Thoracic aorta (tissue), 2 donors: ENCODE measurements at regions not wholly inside any gene's neighbourhood (a gene's known extent, or its start where the extent isn't known, plus 50 kb on each side); places are given as distances from the start of the nearest gene placed in this dataset.

Experiments used
- ATAC-seq: fragments of 150-250 bp; one replicate; pipeline ENCODE4 v1.8.0; 2017; ENCODE audit warnings: low read depth; ENCODE audit not compliant: insufficient number of reproducible peaks, low FRiP score
- DNase-seq: peaks from one replicate; pipeline ENCODE4 v3.0.0-alpha.2; 2020; ENCODE audit warnings: low spot score
- H3K27ac ChIP-seq, 2 donors: fragments of 200-600 bp; sonication (generic); 1 replicate in 1 of 2; 2 replicates in 1 of 2; pipeline ENCODE4 v1.5.1; 2016; ENCODE audit warnings: mild to moderate bottlenecking in 2 of 2, moderate library complexity in 2 of 2
- H3K27me3 ChIP-seq: fragments of 200-600 bp; sonication (generic); replicated peaks from 2 replicates; pipeline ENCODE4 v1.6.0; 2016; ENCODE audit warnings: mild to moderate bottlenecking; ENCODE audit not compliant: insufficient read depth
- H3K36me3 ChIP-seq: fragments of 200-600 bp; sonication (generic); one replicate; pipeline ENCODE4 v1.5.1; 2016
- H3K4me1 ChIP-seq, 2 donors: fragments of 200-600 bp; sonication (generic); 1 replicate in 1 of 2; 2 replicates in 1 of 2; pipeline versions ENCODE4 v1.5.1 to v1.6.0; 2016; ENCODE audit warnings: low read depth in 2 of 2, mild to moderate bottlenecking in 1 of 2; ENCODE audit not compliant: control insufficient read depth in 1 of 2
- H3K4me3 ChIP-seq: fragments of 200-600 bp; sonication (generic); 2 replicates; pipeline ENCODE4 v1.5.1; 2016; ENCODE audit warnings: mild to moderate bottlenecking
- H3K9me3 ChIP-seq: fragments of 200-600 bp; sonication (generic); 2 replicates; pipeline ENCODE4 v1.5.1; 2016
- CTCF ChIP-seq: fragments of 200-600 bp; sonication (generic); IDR thresholded peaks from one replicate; pipeline ENCODE4 v1.5.1; 2019; ENCODE audit warnings: antibody characterized with exemption

GRCh38 chr7:46637793-46638735, 717.0 kb upstream of the IGFBP3 start:
- DNase-seq (no peak), ATAC-seq (no peak)
- H3K27ac ChIP-seq: no peak overlapping the region
- no peak overlapping the region for H3K4me3 ChIP-seq
- H3K9me3 ChIP-seq: no peaks in the 10 kb centered on the region
- H3K36me3 ChIP-seq: no peaks in the 10 kb centered on the region
- TF ChIP-seq CTCF: no peak
- H3K4me1 ChIP-seq: no peaks in the 10 kb centered on the region
- no peaks in the 10 kb centered on the region for H3K27me3 ChIP-seq

GRCh38 chr7:46636022-46636421, 715.0 kb upstream of the IGFBP3 start:
- ATAC-seq: no peak

GRCh38 chr7:46633630-46634240, 712.7 kb upstream of the IGFBP3 start:
- TF ChIP-seq CTCF: no peak
- H3K27me3 ChIP-seq: no peaks in the 10 kb centered on the region
- no peaks in the 10 kb centered on the region for H3K36me3 ChIP-seq
- H3K9me3 ChIP-seq: no peaks in the 10 kb centered on the region
- no peak overlapping the region for H3K27ac ChIP-seq
- H3K4me1 ChIP-seq: no peaks in the 10 kb centered on the region
- H3K4me3 ChIP-seq: no peak overlapping the region
- DNase-seq (no peak), ATAC-seq (no peak)

More at GRCh38 chr7:46636022-46636421, 715.0 kb upstream of the IGFBP3 start:
- no peaks in the 10 kb centered on the region for H3K4me1 ChIP-seq
- DNase-seq: no peak
- no peaks in the 10 kb centered on the region for H3K9me3 ChIP-seq
- H3K36me3 ChIP-seq: no peaks in the 10 kb centered on the region
- no peak overlapping the region for H3K4me3 ChIP-seq
- H3K27me3 ChIP-seq: no peaks in the 10 kb centered on the region
- no peak overlapping the region for H3K27ac ChIP-seq
- TF ChIP-seq CTCF: no peak

GRCh38 chr7:46633200-46633599, 712.1 kb upstream of the IGFBP3 start:
- no peak for TF ChIP-seq CTCF
- Histone ChIP-seq H3K27ac (no peak overlapping the region), H3K4me1 (no peaks in the 10 kb centered on the region), H3K4me3 (no peak overlapping the region), H3K9me3 (no peaks in the 10 kb centered on the region), H3K36me3 (no peaks in the 10 kb centered on the region), H3K27me3 (no peaks in the 10 kb centered on the region)
- no peak for DNase-seq
- ATAC-seq: no peak

GRCh38 chr7:46630031-46630430, 709.0 kb upstream of the IGFBP3 start:
- Histone ChIP-seq H3K4me1 (no peaks in the 10 kb centered on the region), H3K4me3 (no peak overlapping the region), H3K27me3 (no peaks in the 10 kb centered on the region), H3K27ac (no peak overlapping the region), H3K36me3 (no peaks in the 10 kb centered on the region), H3K9me3 (no peaks in the 10 kb centered on the region)
- no peak for TF ChIP-seq CTCF
- DNase-seq: no peak
- no peak for ATAC-seq
